Liver (tissue), 3 donors: ENCODE measurements at regions not wholly inside any gene's neighbourhood (a gene's known extent, or its start where the extent isn't known, plus 50 kb on each side); places are given as distances from the start of the nearest gene placed in this dataset.
"Not testable (repeated sequence)": the region's sequence is repeated elsewhere in the genome, so short reads cannot be mapped to it uniquely, and the experiment has no call there.

ENCODE experiments used
- CTCF ChIP-seq: fragments of 150-350 bp; IDR thresholded peaks from 2 replicates; pipeline ENCODE4 v1.5.1; 2017; ENCODE audit warnings: improper control_type of control experiment, low read depth, low read length; ENCODE audit not compliant: missing input control
- GABPA ChIP-seq, 2 donors: IDR thresholded peaks in 1 of 2; conservative IDR thresholded peaks in 1 of 2; 2 replicates each; pipeline ENCODE4 v1.6.1; 2016; ENCODE audit warnings: antibody characterized with exemption in 2 of 2, mild to moderate bottlenecking in 1 of 2, moderate library complexity in 1 of 2
- HNF4G ChIP-seq: IDR thresholded peaks from 2 replicates; pipeline ENCODE4 v1.6.1; 2016; ENCODE audit warnings: antibody characterized with exemption
- JUND ChIP-seq, 2 donors: IDR thresholded peaks; 2 replicates each; pipeline ENCODE4 v1.6.1; 2016; ENCODE audit warnings: antibody characterized with exemption in 2 of 2
- RAD21 ChIP-seq, 2 donors: IDR thresholded peaks; 2 replicates each; pipeline ENCODE4 v1.6.1; 2016; ENCODE audit warnings: antibody characterized with exemption in 2 of 2, mild to moderate bottlenecking in 2 of 2
- REST ChIP-seq: IDR thresholded peaks from 2 replicates; pipeline ENCODE4 v1.6.1; 2016; ENCODE audit warnings: antibody characterized with exemption, mild to moderate bottlenecking
- RXRA ChIP-seq, 2 donors: IDR thresholded peaks; 2 replicates each; pipeline ENCODE4 v1.6.1; 2017 to 2018; ENCODE audit warnings: antibody characterized with exemption in 2 of 2, mild to moderate bottlenecking in 1 of 2
- TAF1 ChIP-seq: conservative IDR thresholded peaks from 2 replicates; pipeline ENCODE4 v1.6.1; 2016; ENCODE audit warnings: antibody characterized with exemption, mild to moderate bottlenecking
- YY1 ChIP-seq: IDR thresholded peaks from 2 replicates; pipeline ENCODE4 v1.6.1; 2016; ENCODE audit warnings: antibody characterized with exemption, mild to moderate bottlenecking
- TF ChIP-seq, protein P1 (sequence below): IDR thresholded peaks from 2 replicates; pipeline ENCODE4 v1.6.1; 2016; ENCODE audit warnings: antibody characterized with exemption
- TF ChIP-seq, protein P2 (sequence below): IDR thresholded peaks from 2 replicates; pipeline ENCODE4 v1.6.1; 2016; ENCODE audit warnings: antibody characterized with exemption
- donor health status: healthy.
- donor health status: healthy.

DNA sequence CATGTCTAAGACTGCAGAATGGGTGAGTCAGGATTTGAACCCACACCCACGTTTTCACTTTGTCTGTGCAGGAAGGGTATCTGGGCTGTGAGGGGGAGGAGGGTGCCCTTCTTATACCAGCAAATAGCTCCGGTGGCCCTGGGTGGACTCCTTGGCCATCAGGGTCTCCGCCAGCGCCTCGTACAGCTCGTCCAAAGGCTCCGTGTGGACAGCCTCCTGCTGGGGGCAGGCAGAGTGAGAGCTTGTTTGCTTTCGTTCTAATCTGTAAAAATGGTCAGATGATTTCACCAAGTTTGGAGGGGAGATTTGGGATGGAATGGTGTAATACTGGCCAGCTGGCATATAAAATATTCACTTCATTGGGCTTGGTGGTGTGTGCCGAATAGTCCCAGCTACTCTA is 111.7 kb upstream of the CCZ1B start:
- TF ChIP-seq YY1; CTCF; JUND (IDR thresholded peaks at IDR 0.05); TAF1; RAD21 (IDR thresholded peaks at IDR 0.05); HNF4G; REST; GABPA (IDR thresholded peaks at IDR 0.05 in 1 of 2, conservative IDR thresholded peaks at IDR 0.05 in 1 of 2); RXRA (IDR thresholded peaks at IDR 0.05): not testable (repeated sequence)
- TF ChIP-seq, protein P1, sequence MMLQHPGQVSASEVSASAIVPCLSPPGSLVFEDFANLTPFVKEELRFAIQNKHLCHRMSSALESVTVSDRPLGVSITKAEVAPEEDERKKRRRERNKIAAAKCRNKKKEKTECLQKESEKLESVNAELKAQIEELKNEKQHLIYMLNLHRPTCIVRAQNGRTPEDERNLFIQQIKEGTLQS, result not testable (repeated sequence)
- TF ChIP-seq, protein P2, sequence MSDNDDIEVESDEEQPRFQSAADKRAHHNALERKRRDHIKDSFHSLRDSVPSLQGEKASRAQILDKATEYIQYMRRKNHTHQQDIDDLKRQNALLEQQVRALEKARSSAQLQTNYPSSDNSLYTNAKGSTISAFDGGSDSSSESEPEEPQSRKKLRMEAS, result not testable (repeated sequence)
